Keratinocyte (primary cell): ENCODE measurements at regions not wholly inside any gene's neighbourhood (a gene's known extent, or its start where the extent isn't known, plus 50 kb on each side); places are given as distances from the start of the nearest gene placed in this dataset.

Experiments used
- EZH2 ChIP-seq: IDR thresholded peaks from one replicate; pipeline ENCODE4 v1.6.1; 2012; ENCODE audit warnings: inconsistent platforms, mild to moderate bottlenecking, low read length, moderate library complexity
- TF ChIP-seq, protein P1 (sequence below), 3 experiments: IDR thresholded peaks in 1 of 3; conservative IDR thresholded peaks in 1 of 3; optimal IDR thresholded peaks in 1 of 3; 2 replicates in 2 of 3; 3 replicates in 1 of 3; pipeline versions ENCODE3 to v1.5.1; 2011; ENCODE audit warnings: low read length in 3 of 3, mild to moderate bottlenecking in 3 of 3, moderate library complexity in 2 of 3, control low read depth in 1 of 3, inconsistent platforms in 1 of 3; ENCODE audit not compliant: insufficient read depth in 2 of 3; ENCODE audit errors: extremely low read depth in 1 of 3

DNA sequence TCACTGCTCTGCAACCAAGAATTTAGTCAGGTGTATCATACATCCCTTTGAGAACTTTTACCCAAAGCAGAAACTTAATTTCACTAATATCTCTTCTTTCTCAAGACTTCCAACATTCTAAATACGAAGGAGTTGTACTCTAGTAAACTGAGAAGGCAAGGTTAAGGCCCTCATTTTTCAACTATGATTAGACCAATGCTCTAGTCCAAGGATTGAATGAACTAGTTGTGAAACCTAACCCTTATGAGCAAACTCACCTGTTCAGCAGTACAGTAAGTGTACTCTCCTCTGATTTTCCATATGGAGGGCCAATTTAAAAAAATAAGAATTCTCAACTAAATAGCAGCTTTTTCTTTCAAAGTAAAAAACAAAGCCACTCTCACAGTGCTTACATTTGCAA lies 180.0 kb upstream of the C11orf58 start:
- no peak for TF ChIP-seq EZH2
- TF ChIP-seq, protein P1, sequence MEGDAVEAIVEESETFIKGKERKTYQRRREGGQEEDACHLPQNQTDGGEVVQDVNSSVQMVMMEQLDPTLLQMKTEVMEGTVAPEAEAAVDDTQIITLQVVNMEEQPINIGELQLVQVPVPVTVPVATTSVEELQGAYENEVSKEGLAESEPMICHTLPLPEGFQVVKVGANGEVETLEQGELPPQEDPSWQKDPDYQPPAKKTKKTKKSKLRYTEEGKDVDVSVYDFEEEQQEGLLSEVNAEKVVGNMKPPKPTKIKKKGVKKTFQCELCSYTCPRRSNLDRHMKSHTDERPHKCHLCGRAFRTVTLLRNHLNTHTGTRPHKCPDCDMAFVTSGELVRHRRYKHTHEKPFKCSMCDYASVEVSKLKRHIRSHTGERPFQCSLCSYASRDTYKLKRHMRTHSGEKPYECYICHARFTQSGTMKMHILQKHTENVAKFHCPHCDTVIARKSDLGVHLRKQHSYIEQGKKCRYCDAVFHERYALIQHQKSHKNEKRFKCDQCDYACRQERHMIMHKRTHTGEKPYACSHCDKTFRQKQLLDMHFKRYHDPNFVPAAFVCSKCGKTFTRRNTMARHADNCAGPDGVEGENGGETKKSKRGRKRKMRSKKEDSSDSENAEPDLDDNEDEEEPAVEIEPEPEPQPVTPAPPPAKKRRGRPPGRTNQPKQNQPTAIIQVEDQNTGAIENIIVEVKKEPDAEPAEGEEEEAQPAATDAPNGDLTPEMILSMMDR (optimal IDR thresholded peaks at IDR 0.05 in 1 of 3, IDR thresholded peaks at IDR 0.05 in 1 of 3, conservative IDR thresholded peaks at IDR 0.05 in 1 of 3; ENCODE audit: extremely low read depth in 1 of 3, insufficient read depth in 2 of 3, low read length in 3 of 3), result no peak
